ENCODE measurements at regions not wholly inside any gene's neighbourhood (a gene's known extent, or its start where the extent isn't known, plus 50 kb on each side); places are given as distances from the start of the nearest gene placed in this dataset.

DNA sequence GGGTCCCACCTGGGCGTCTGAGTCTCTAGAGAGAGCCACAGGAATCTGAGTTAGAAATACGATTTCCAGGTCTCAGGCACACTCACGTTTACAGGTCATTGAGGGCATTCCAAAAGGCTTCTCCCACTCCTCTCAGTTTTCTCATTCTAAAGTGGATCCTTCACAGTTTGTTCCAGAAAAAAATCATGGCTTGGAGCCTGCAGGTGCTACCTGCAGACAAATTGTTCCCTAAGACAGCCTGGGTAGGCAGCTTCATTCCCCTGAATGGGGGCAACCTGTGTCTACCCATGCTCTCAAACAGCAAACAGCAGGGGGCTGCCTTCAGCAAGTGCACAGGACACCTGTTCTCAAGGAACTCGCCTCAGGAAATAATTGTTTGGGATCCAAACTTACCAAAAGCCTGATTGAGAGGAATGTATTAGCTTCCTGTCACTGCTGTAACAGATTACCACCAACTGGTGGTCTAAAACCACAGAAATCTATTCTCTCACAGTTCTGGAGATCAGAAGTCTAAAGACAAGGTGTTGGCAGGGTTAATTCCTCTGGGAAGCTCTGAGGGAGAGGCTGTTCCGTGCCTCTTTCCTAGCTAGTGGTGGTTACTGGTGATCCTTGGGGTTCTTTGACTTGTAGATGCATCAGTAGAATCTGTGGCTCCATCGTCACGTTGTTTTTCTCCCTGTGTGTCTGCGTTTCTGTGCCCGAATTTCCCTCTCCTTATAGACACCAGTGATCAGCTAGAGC lies 117.2 kb downstream of the RAB11FIP2 start (continued):
- TF ChIP-seq ZNF302 (CRISPR knock-in tag; IDR thresholded peaks at IDR 0.05) (no peak), POLR2A (IDR thresholded peaks at IDR 0.05; ENCODE audit: low read length) (no peak), TFCP2L1 (CRISPR knock-in tag; IDR thresholded peaks at IDR 0.05) (no peak), RARB (CRISPR knock-in tag; IDR thresholded peaks at IDR 0.05) (no peak), CHD4 (IDR thresholded peaks at IDR 0.05; ENCODE audit: borderline replicate concordance) (no peak), HOXA7 (CRISPR knock-in tag; IDR thresholded peaks at IDR 0.05) (no peak)
- TF ChIP-seq, protein P1, sequence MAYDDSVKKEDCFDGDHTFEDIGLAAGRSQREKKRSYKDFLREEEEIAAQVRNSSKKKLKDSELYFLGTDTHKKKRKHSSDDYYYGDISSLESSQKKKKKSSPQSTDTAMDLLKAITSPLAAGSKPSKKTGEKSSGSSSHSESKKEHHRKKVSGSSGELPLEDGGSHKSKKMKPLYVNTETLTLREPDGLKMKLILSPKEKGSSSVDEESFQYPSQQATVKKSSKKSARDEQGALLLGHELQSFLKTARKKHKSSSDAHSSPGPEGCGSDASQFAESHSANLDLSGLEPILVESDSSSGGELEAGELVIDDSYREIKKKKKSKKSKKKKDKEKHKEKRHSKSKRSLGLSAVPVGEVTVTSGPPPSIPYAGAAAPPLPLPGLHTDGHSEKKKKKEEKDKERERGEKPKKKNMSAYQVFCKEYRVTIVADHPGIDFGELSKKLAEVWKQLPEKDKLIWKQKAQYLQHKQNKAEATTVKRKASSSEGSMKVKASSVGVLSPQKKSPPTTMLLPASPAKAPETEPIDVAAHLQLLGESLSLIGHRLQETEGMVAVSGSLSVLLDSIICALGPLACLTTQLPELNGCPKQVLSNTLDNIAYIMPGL (CRISPR knock-in tag; IDR thresholded peaks at IDR 0.05; ENCODE audit: borderline replicate concordance) = no peak

DNA sequence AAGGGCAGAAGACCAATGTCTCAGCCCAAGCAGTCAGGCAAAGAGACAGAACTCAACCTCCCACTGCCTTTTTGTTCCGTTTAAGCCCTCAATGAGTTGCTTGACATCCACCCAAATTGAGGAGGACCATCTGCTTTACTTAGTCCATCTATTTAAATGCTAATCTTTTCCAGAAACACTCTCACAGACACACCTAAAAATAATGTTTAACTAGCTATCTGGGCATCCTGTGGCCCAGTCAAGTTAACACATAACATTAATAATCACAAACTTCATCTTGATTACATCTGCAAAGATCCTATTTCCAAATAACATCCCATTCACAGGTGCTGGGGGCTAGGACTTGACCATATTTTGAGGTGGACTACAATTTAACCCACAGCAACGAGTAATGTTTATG lies 115.7 kb downstream of the RAB11FIP2 start:
- no peak overlapping the region for H3K4me2 ChIP-seq
- H3K27ac ChIP-seq = no peak overlapping the region
- H3K4me3 ChIP-seq = no peak overlapping the region
- ChIA-PET POLR2A (no interaction called here), CTCF (no interaction called here)
- H3K9me3 ChIP-seq = no peaks in the 10 kb centered on the region
- DNase-seq (ENCODE audit: low read depth in 1 of 2, low spot score in 1 of 2) (no peak), FAIRE-seq (no peak), ATAC-seq (no peak)
- H3K4me1 ChIP-seq = no peaks in the 10 kb centered on the region
- TF ChIP-seq, protein P2, sequence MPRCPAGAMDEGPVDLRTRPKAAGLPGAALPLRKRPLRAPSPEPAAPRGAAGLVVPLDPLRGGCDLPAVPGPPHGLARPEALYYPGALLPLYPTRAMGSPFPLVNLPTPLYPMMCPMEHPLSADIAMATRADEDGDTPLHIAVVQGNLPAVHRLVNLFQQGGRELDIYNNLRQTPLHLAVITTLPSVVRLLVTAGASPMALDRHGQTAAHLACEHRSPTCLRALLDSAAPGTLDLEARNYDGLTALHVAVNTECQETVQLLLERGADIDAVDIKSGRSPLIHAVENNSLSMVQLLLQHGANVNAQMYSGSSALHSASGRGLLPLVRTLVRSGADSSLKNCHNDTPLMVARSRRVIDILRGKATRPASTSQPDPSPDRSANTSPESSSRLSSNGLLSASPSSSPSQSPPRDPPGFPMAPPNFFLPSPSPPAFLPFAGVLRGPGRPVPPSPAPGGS (IDR thresholded peaks at IDR 0.05) = no peak
- TF ChIP-seq RARB (CRISPR knock-in tag; IDR thresholded peaks at IDR 0.05) (no peak), CBX8 (IDR thresholded peaks at IDR 0.05) (no peak), NR3C1 (IDR thresholded peaks at IDR 0.05) (no peak), BHLHE40 (IDR thresholded peaks at IDR 0.05; ENCODE audit: low read depth, low read length) (no peak), HDAC2 (IDR thresholded peaks at IDR 0.05) (no peak)
- TF ChIP-seq, protein P3, sequence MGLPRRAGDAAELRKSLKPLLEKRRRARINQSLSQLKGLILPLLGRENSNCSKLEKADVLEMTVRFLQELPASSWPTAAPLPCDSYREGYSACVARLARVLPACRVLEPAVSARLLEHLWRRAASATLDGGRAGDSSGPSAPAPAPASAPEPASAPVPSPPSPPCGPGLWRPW (IDR thresholded peaks at IDR 0.05) = no peak
- 20% methylated on average over 2 of the region's 2 CpGs for WGBS (ENCODE audit: missing lambda C conversion rate)

DNA sequence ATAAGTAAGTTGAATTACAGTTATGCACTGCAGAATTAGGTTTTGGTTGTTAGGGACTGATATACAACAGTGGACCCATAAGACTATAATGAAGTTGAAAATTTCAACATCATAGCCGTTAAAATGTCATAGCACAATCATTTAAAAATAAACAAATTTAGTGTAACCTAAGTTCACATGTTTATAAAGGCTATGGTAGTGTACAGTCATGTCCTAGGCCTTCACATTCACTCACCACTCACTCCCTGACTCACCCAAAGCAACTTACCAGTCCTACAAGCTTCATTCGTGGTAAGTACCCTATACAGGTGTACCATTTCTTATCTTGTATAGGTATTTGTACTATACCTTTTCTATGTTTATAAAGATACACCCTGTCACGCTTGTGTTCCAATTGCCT lies 113.7 kb downstream of the RAB11FIP2 start:
- H3K27ac ChIP-seq = no peak overlapping the region
- ChIA-PET POLR2A (no interaction called here), CTCF (interaction anchor here (1.5 kb wide), 1 partner anchor 13 kb away, joined by 3 read pairs; no protein-coding TSS in a partner anchor)
- FAIRE-seq (no peak), ATAC-seq (no peak), DNase-seq (ENCODE audit: low read depth in 1 of 2, low spot score in 1 of 2) (no peak)
- H3K4me1 ChIP-seq = no peaks in the 10 kb centered on the region
- WGBS (ENCODE audit: missing lambda C conversion rate) = 22% methylated on average over 3 of the region's 3 CpGs
- H3K4me3 ChIP-seq = no peak overlapping the region
- no peak for TF ChIP-seq TP53 (CRISPR knock-in tag; IDR thresholded peaks at IDR 0.05)
- TF ChIP-seq HOXB13 (CRISPR knock-in tag; IDR thresholded peaks at IDR 0.05; ENCODE audit: low read depth) = no peak
- no peak for TF ChIP-seq RCOR1 (IDR thresholded peaks at IDR 0.05; ENCODE audit: low read depth, low read length)
- TF ChIP-seq FOSB (CRISPR knock-in tag; IDR thresholded peaks at IDR 0.05) = no peak
- no peak for TF ChIP-seq EHMT2 (IDR thresholded peaks at IDR 0.05; ENCODE audit: low read depth)
- TF ChIP-seq CEBPB (IDR thresholded peaks at IDR 0.05) = no peak
- no peak for TF ChIP-seq HDAC2 (IDR thresholded peaks at IDR 0.05)
- no peak for TF ChIP-seq JUNB (IDR thresholded peaks at IDR 0.05)
- TF ChIP-seq, protein P4, sequence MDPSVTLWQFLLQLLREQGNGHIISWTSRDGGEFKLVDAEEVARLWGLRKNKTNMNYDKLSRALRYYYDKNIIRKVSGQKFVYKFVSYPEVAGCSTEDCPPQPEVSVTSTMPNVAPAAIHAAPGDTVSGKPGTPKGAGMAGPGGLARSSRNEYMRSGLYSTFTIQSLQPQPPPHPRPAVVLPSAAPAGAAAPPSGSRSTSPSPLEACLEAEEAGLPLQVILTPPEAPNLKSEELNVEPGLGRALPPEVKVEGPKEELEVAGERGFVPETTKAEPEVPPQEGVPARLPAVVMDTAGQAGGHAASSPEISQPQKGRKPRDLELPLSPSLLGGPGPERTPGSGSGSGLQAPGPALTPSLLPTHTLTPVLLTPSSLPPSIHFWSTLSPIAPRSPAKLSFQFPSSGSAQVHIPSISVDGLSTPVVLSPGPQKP (IDR thresholded peaks at IDR 0.05; ENCODE audit: low read depth, low read length) = no peak
- no peak overlapping the region for H3K4me2 ChIP-seq
- no peaks in the 10 kb centered on the region for H3K9me3 ChIP-seq

Measured in A549 (cell line).